ENCODE measurements at regions not wholly inside any gene's neighbourhood (a gene's known extent, or its start where the extent isn't known, plus 50 kb on each side); places are given as distances from the start of the nearest gene placed in this dataset.

DNA sequence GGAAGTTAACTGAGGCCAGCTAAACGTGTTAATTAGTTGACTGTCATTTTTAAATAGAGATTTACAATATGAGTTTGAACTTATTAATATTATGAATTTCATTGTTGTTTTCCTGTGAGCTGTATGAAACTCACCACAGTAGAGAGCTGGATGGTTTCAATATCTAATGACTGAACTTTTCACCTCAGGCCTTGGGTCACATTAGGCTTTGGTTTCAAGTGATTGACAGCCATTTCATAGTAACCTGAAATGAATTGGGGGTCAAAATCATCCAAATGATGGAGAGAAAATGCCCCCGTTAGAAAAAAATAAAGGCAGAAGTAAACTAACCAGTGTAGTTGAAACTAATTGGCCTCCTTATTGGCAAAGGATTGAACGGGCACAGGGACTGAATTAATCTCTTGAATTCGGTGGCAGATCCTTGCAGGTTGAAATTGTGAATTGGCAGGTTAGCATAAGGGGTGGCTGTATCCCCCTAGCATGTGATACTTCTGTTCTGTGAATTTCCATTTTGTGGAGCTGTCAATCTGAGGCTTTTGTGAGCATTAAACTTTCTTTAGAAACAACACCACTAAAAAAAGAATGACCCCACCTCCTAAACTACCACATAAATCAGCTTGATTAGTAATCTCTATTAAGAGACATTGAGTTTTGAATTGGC is 155.1 kb upstream of the MMS22L start:
- intact Hi-C loops (cut with micrococcal nuclease; ENCODE audit: unreplicated experiment), result no loop called here
- no peak overlapping the region for H3K4me3 Mint-ChIP-seq (ENCODE audit: low read depth, unreplicated experiment)
- CTCF ChIA-PET, result interaction anchor here (1.3 kb wide), 1 partner anchor 85 kb away, joined by 3 read pairs; no protein-coding TSS in a partner anchor
- no peak overlapping the region for H3K27ac Mint-ChIP-seq (ENCODE audit: unreplicated experiment)
- no peaks in the 10 kb centered on the region for H3K9me3 Mint-ChIP-seq (ENCODE audit: low read depth, unreplicated experiment)
- no peak for DNase-seq
- no TSS peak for BruUV-seq (replicated peaks)
- H3K4me1 Mint-ChIP-seq (ENCODE audit: low read depth, unreplicated experiment), result no peaks in the 10 kb centered on the region
- H3K27me3 Mint-ChIP-seq (ENCODE audit: unreplicated experiment), result peaks cover 22% of the 10 kb centered on the region
- TF ChIP-seq, protein P1, sequence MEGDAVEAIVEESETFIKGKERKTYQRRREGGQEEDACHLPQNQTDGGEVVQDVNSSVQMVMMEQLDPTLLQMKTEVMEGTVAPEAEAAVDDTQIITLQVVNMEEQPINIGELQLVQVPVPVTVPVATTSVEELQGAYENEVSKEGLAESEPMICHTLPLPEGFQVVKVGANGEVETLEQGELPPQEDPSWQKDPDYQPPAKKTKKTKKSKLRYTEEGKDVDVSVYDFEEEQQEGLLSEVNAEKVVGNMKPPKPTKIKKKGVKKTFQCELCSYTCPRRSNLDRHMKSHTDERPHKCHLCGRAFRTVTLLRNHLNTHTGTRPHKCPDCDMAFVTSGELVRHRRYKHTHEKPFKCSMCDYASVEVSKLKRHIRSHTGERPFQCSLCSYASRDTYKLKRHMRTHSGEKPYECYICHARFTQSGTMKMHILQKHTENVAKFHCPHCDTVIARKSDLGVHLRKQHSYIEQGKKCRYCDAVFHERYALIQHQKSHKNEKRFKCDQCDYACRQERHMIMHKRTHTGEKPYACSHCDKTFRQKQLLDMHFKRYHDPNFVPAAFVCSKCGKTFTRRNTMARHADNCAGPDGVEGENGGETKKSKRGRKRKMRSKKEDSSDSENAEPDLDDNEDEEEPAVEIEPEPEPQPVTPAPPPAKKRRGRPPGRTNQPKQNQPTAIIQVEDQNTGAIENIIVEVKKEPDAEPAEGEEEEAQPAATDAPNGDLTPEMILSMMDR (IDR thresholded peaks at IDR 0.05; ENCODE audit: unreplicated experiment), result no peak
- no peaks in the 10 kb centered on the region for H3K36me3 Mint-ChIP-seq (ENCODE audit: insufficient read depth, unreplicated experiment)

DNA sequence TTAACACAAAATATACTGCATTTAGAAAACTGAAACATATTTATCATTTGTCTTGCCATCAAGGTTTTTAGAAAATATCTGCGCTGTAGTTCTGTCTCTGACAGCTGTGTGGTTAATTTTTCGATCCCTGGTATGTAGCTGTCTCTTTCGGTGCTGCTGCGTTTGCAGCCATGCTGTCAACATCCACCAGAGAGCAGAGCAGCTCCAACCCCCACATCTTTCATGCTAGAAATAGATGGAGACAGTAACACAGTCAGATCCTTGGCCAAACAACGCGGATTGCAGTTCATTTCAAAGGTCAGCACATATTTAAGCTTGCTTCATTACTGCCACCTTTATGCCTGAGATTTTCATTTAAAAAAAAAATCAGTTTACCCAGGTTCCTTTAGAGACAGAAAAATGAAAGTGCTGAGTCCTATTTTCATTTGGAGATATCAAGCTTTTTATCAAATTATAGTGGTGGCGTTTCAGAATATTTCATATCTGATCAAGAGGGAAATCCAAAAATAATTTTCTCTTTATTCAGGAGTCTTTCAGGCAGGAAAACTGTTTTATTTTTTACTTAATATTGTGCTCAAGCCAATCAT is 157.7 kb upstream of the MMS22L start:
- TF ChIP-seq, protein P1 (IDR thresholded peaks at IDR 0.05; ENCODE audit: unreplicated experiment), result no peak
- BruUV-seq (replicated peaks), result no TSS peak
- no peak overlapping the region for H3K4me3 Mint-ChIP-seq (ENCODE audit: low read depth, unreplicated experiment)
- no peaks in the 10 kb centered on the region for H3K9me3 Mint-ChIP-seq (ENCODE audit: low read depth, unreplicated experiment)
- H3K36me3 Mint-ChIP-seq (ENCODE audit: insufficient read depth, unreplicated experiment), result no peaks in the 10 kb centered on the region
- no peaks in the 10 kb centered on the region for H3K27me3 Mint-ChIP-seq (ENCODE audit: unreplicated experiment)
- no peak overlapping the region for H3K27ac Mint-ChIP-seq (ENCODE audit: unreplicated experiment)
- CTCF ChIA-PET, result interaction anchor here (1.1 kb wide), 1 partner anchor 485 kb away, joined by 3 read pairs; no protein-coding TSS in a partner anchor
- H3K4me1 Mint-ChIP-seq (ENCODE audit: low read depth, unreplicated experiment), result no peaks in the 10 kb centered on the region
- DNase-seq, result peak; percentile 8
- intact Hi-C loops (cut with micrococcal nuclease; ENCODE audit: unreplicated experiment), result no loop called here

DNA sequence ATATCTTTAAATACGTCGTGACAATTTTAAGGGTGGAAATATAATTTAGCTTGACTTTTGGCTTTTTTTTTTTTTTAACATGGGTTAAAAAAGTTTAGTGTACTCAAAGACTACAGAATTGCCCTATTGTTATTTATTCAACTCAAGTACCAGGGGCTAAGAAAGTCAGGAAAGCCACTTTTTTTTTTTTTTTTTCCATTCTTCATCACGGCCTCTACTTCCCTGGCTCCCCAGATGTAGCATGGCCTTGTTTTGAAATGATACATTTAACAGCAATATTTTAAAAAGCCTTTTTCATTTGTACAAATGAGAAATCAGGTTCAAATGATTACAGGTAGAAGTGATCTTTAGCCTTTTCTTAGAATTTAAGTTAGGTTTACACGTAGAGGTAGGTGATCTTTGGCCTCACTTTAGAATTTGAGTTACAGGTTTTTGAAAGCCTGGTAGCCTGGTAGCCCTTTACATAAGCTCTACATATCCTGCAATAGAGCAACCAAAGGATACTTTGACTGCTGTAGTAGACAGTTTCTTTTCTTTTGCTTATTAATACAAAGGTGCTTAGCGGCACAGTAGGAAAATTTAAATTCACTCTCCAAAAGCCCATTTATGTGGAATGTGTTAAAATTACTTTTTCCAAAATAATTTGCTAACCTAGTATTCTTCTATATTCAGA is 160.5 kb upstream of the MMS22L start:
- intact Hi-C loops (cut with micrococcal nuclease; ENCODE audit: unreplicated experiment), result no loop called here
- TF ChIP-seq, protein P1 (IDR thresholded peaks at IDR 0.05; ENCODE audit: unreplicated experiment), result no peak
- Mint-ChIP-seq H3K4me1 (ENCODE audit: low read depth, unreplicated experiment) (no peaks in the 10 kb centered on the region), H3K4me3 (ENCODE audit: low read depth, unreplicated experiment) (no peak overlapping the region), H3K36me3 (ENCODE audit: insufficient read depth, unreplicated experiment) (no peaks in the 10 kb centered on the region), H3K9me3 (ENCODE audit: low read depth, unreplicated experiment) (no peaks in the 10 kb centered on the region), H3K27me3 (ENCODE audit: unreplicated experiment) (no peaks in the 10 kb centered on the region), H3K27ac (ENCODE audit: unreplicated experiment) (no peak overlapping the region)
- no TSS peak for BruUV-seq (replicated peaks)
- CTCF ChIA-PET, result interaction anchor here (0.7 kb wide), 1 partner anchor 80 kb away, joined by 5 read pairs; no protein-coding TSS in a partner anchor
- no peak for DNase-seq

DNA sequence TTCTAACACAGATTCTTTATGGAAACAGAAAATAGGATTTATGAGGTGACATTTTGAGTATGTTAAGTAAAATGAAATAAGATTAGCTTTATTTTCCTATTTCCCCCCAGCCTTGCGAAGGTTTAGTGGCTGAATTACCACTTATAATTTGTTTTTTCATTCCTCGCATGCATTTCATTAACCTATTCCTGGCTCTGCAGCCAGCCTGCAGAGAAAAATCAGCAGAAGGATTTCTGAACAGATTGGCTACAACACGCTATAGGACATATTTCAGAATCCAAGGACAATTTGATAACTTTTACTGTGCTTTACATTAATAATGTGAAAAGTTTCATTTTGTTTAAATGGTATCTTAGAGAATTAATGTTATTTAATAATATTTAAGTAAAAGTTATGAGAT is 162.4 kb upstream of the MMS22L start:
- DNase-seq, result no peak
- Mint-ChIP-seq H3K27me3 (ENCODE audit: unreplicated experiment) (no peaks in the 10 kb centered on the region), H3K27ac (ENCODE audit: unreplicated experiment) (no peak overlapping the region), H3K9me3 (ENCODE audit: low read depth, unreplicated experiment) (no peaks in the 10 kb centered on the region), H3K4me3 (ENCODE audit: low read depth, unreplicated experiment) (no peak overlapping the region), H3K4me1 (ENCODE audit: low read depth, unreplicated experiment) (no peaks in the 10 kb centered on the region), H3K36me3 (ENCODE audit: insufficient read depth, unreplicated experiment) (no peaks in the 10 kb centered on the region)
- intact Hi-C loops (cut with micrococcal nuclease; ENCODE audit: unreplicated experiment), result no loop called here
- BruUV-seq (replicated peaks), result no TSS peak
- CTCF ChIA-PET, result no interaction called here
- TF ChIP-seq, protein P1 (IDR thresholded peaks at IDR 0.05; ENCODE audit: unreplicated experiment), result no peak

Measured in Calu3 (cell line).